HCT116 (cell line): ENCODE measurements at regions not wholly inside any gene's neighbourhood (a gene's known extent, or its start where the extent isn't known, plus 50 kb on each side); places are given as distances from the start of the nearest gene placed in this dataset.

Experiments used
- ATAC-seq: fragments of 200-7000 bp; cut with Tn5 transposase; 2 replicates; pipeline ENCODE4 v1.9.1; 2020; ENCODE audit warnings: mild to moderate bottlenecking, moderate library complexity
- BruUV-seq: library from RNA; stranded (reverse); fragments of 400-500 nt; replicated peaks from 2 replicates; lab custom pipeline; 2021; lab: Mats Ljungman, UMichigan
- CTCF ChIA-PET: fragments of 300-600 bp; sonication (Branson Sonifier 250); formaldehyde crosslinking; loops from one replicate; lab custom pipeline; 2021; ENCODE audit warnings: antibody characterized with exemption; lab: Charles Lee
- POLR2A ChIA-PET: fragments of 300-600, 350-600 bp; sonication (Branson Sonifier 250); formaldehyde crosslinking; loops from one replicate; lab custom pipeline; 2021; ENCODE audit warnings: antibody characterized with exemption; lab: Charles Lee
- RAD21 ChIA-PET, 2 experiments: fragments of 300-600 bp; sonication (Branson Sonifier 250); formaldehyde crosslinking; loops; one replicate each; lab custom pipeline; 2023; ENCODE audit warnings: low total read pairs in 2 of 2; ENCODE audit not compliant: uncharacterized antibody in 2 of 2, unreplicated experiment in 2 of 2, low non-redundant PET in 1 of 2; lab: Charles Lee
- DNase-seq: peaks from one replicate; pipeline ENCODE4 v3.0.0-alpha.2; 2010; ENCODE audit warnings: low read depth, low spot score
- H2AFZ ChIP-seq: fragments of 200-600 bp; shearing (Covaris generic), sonication (generic); 2 replicates; pipeline ENCODE4 v1.6.1; 2017; ENCODE audit warnings: low read depth, mixed run types, mixed read lengths, antibody characterized with exemption, low read length; ENCODE audit not compliant: poor library complexity, severe bottlenecking
- H3K27ac ChIP-seq: 2 replicates; pipeline ENCODE4 v1.5.1; 2012; ENCODE audit warnings: low read depth, low read length
- H3K27me3 ChIP-seq: fragments of 200-600 bp; sonication (generic); 2 replicates; pipeline ENCODE4 v1.6.1; 2016; ENCODE audit warnings: mixed run types, low read length, mixed read lengths; ENCODE audit not compliant: insufficient read depth
- H3K36me3 ChIP-seq, 2 experiments: fragments of 200-500 bp in 1 of 2; fragments of 200-600 bp in 1 of 2; sonication (Bioruptor generic) in 1 of 2; sonication (generic) in 1 of 2; 2 replicates each; pipeline versions ENCODE4 v1.5.1 to v1.6.1; 2014 to 2016; ENCODE audit warnings: low read length in 2 of 2, inconsistent platforms in 1 of 2, mixed read lengths in 1 of 2, mixed run types in 1 of 2; ENCODE audit not compliant: insufficient read depth in 2 of 2, control insufficient read depth in 1 of 2
- H3K4me1 ChIP-seq, 2 experiments: fragments of 200-600 bp in 1 of 2; sonication (generic) in 1 of 2; 2 replicates each; pipeline versions ENCODE4 v1.5.1 to v1.6.1; 2012 to 2017; ENCODE audit warnings: low read length in 2 of 2, inconsistent platforms in 1 of 2, mild to moderate bottlenecking in 1 of 2, mixed read lengths in 1 of 2, mixed run types in 1 of 2, moderate library complexity in 1 of 2; ENCODE audit not compliant: insufficient read depth in 2 of 2, control insufficient read depth in 1 of 2
- H3K4me2 ChIP-seq: fragments of 200-600 bp; sonication (generic); 2 replicates; pipeline ENCODE4 v1.6.1; 2017; ENCODE audit warnings: mixed run types, low read length, mixed read lengths
- H3K4me3 ChIP-seq, 2 experiments: fragments of 200-600 bp in 1 of 2; sonication (generic) in 1 of 2; replicated peaks in 1 of 2; 2 replicates each; pipeline ENCODE4 v1.5.1; 2011 to 2016; ENCODE audit warnings: low read length in 2 of 2, control low read depth in 1 of 2, low read depth in 1 of 2, mild to moderate bottlenecking in 1 of 2, mixed read lengths in 1 of 2, mixed run types in 1 of 2
- H3K79me2 ChIP-seq: fragments of 200-600 bp; sonication (generic); 2 replicates; pipeline ENCODE4 v1.6.1; 2017; ENCODE audit warnings: mild to moderate bottlenecking, mixed run types, low read length, moderate library complexity, mixed read lengths; ENCODE audit not compliant: insufficient read depth
- H3K9ac ChIP-seq: fragments of 200-600 bp; sonication (generic); 2 replicates; pipeline ENCODE4 v1.6.1; 2016; ENCODE audit warnings: low read length, mixed read lengths
- H3K9me2 ChIP-seq: fragments of 200-600 bp; sonication (generic), shearing (Covaris generic); 2 replicates; pipeline ENCODE4 v1.6.1; 2017; ENCODE audit warnings: mixed run types, mild to moderate bottlenecking, moderate library complexity; ENCODE audit not compliant: insufficient read depth
- H3K9me3 ChIP-seq, 2 experiments: fragments of 200-500 bp in 1 of 2; fragments of 200-600 bp in 1 of 2; sonication (Bioruptor generic) in 1 of 2; sonication (generic) in 1 of 2; 2 replicates each; pipeline ENCODE4 v1.6.1; 2014 to 2017; ENCODE audit warnings: low read length in 2 of 2, mixed read lengths in 2 of 2, inconsistent platforms in 1 of 2, low read depth in 1 of 2, mild to moderate bottlenecking in 1 of 2, mixed run types in 1 of 2, moderate library complexity in 1 of 2; ENCODE audit not compliant: control insufficient read depth in 1 of 2, insufficient read depth in 1 of 2
- H4K20me1 ChIP-seq: fragments of 200-600 bp; sonication (generic), shearing (Covaris generic); 2 replicates; pipeline ENCODE4 v1.6.1; 2017; ENCODE audit warnings: mixed run types, mild to moderate bottlenecking, moderate library complexity; ENCODE audit not compliant: insufficient read depth
- ATF3 ChIP-seq: IDR thresholded peaks from 2 replicates; pipeline ENCODE4 v1.6.1; 2012
- EGR1 ChIP-seq: IDR thresholded peaks from 2 replicates; pipeline ENCODE4 v1.6.1; 2012; ENCODE audit warnings: low read depth
- FOSL1 ChIP-seq: IDR thresholded peaks from 2 replicates; pipeline ENCODE4 v1.6.1; 2012; ENCODE audit warnings: low read depth
- POLR2A ChIP-seq: IDR thresholded peaks from 2 replicates; pipeline ENCODE4 v1.7.0; 2011; ENCODE audit warnings: borderline replicate concordance; ENCODE audit not compliant: insufficient read depth, insufficient read length; ENCODE audit errors: extremely low read depth
- SP1 ChIP-seq: IDR thresholded peaks from 2 replicates; pipeline ENCODE4 v1.6.1; 2012; ENCODE audit warnings: low read depth
- SRF ChIP-seq: IDR thresholded peaks from 2 replicates; pipeline ENCODE4 v1.6.1; 2012; ENCODE audit warnings: low read depth
- ZBTB33 ChIP-seq: IDR thresholded peaks from 2 replicates; pipeline ENCODE4 v1.6.1; 2011; ENCODE audit warnings: mild to moderate bottlenecking, low read length, moderate library complexity; ENCODE audit not compliant: insufficient replicate concordance; ENCODE audit errors: extremely low read depth
- intact Hi-C: fragments of 100-400 bp; cut with micrococcal nuclease; formaldehyde crosslinking; loops from 2 replicates; pipeline ENCODE4 v1.10.0; 2022
- TF ChIP-seq, protein P1 (sequence below): IDR thresholded peaks from 2 replicates; pipeline ENCODE4 v1.6.1; 2012; ENCODE audit warnings: low read depth

DNA sequence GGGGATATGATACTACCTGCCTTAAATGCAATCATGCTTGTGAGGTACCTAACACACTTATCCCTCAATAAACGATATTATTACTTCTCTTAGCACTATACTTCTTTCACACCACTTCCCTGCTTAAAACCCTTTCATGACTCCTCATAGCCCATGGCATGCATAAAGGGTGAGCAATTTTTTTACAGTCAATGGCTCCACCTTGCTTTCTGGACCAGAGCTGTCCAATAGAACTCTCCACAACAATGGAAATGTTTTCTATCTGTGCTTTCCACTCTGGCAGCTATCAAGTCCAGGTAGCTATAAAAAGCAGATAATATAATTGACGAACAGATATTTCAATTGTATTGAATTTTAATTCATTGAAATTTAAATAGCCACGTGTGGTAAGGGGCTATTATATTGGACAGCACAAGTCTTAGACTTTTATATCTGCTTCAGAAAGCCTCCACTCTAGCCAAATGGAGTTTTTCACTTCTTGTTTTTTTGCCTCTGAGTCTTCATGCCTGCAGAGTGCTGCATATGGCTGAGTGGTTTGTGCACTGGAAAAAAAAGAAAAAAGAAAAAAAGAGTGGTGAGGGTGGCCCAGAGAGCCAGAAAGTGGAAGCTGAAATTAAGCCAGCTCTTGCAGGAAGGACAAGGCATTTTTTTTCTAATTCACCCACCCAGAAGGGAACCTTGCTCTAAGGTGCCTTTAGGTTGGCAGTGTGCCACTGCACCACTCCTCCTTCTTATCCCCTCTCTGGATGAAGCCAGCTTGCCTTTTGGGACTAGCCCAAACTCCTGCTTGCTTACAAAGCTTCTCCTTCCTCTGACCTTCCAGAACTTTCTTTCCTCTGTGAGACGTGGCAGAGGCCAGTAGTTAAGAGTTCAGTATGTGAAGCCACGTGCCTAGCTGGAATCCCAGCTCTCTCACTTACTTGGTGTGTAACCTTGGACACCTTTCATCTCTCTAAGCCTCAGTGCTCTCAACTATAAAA lies 239.0 kb upstream of the LRTM1 start:
- Histone ChIP-seq H3K9me2 (no peaks in the 10 kb centered on the region), H3K9ac (no peak overlapping the region), H3K4me2 (no peak overlapping the region), H2AFZ (no peak overlapping the region), H3K27me3 (no peaks in the 10 kb centered on the region), H3K4me1 (no peaks in the 10 kb centered on the region), H3K36me3 (no peaks in the 10 kb centered on the region), H4K20me1 (no peaks in the 10 kb centered on the region)
- DNase-seq, result no peak
- ChIA-PET CTCF (no interaction called here), RAD21 (no interaction called here), POLR2A (no interaction called here)
- intact Hi-C loops, result no loop called here
- no peak for TF ChIP-seq ZBTB33
- no peak for TF ChIP-seq FOSL1
- TF ChIP-seq POLR2A, result no peak
- TF ChIP-seq, all 23 proteins: peak for 0
- H3K9me3 ChIP-seq, result peaks cover 4 to 23% of the 10 kb centered on the region in 2 experiments; a peak in 2 of 4 replicates
- no TSS peak for BruUV-seq
- no peak overlapping the region for H3K27ac ChIP-seq
- ATAC-seq, result no peak
- no peaks in the 10 kb centered on the region for H3K79me2 ChIP-seq
- no peak overlapping the region for H3K4me3 ChIP-seq

DNA sequence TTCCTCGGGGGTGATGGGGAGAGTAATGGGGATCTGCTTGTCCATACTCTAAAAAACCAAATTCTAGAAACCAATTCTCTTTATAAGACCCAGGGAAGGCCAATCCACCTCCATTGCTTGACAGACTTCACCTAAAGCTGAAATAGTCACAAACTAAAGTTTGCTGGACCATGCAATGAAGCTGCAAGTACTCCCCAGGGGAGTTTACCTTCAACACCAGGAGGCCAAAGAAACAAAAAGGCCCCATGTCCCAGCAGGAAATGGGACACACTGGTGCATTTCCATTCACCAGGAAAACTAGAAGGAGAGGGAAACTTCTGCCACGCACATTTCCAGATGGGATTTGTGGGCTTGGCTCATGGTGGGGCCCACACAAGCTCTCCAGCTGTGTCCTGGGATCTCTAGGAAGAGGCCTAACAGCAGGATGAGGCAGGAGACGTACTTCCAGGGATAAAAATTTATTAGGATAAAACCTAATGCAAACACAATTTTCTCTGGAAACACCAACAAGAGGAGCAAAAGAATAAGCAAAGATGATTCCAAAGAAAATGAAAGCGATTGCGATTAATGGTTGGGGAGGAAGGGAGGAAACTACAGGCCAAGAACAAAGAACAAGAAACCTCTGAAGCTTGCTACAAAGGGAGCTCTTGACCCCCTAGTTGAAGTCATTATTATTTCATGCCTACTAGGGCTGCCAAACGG lies 238.0 kb upstream of the LRTM1 start:
- Histone ChIP-seq H3K79me2 (no peaks in the 10 kb centered on the region), H3K9me3 (peaks cover 4 to 30% of the 10 kb centered on the region in 2 experiments; a peak in 2 of 4 replicates), H3K4me1 (no peaks in the 10 kb centered on the region), H3K9ac (no peak overlapping the region), H4K20me1 (no peaks in the 10 kb centered on the region), H3K27me3 (no peaks in the 10 kb centered on the region), H2AFZ (no peak overlapping the region), H3K27ac (no peak overlapping the region), H3K4me2 (no peak overlapping the region), H3K9me2 (no peaks in the 10 kb centered on the region), H3K4me3 (no peak overlapping the region), H3K36me3 (no peaks in the 10 kb centered on the region)
- no TSS peak for BruUV-seq
- TF ChIP-seq SP1 (no peak), ATF3 (no peak), SRF (no peak), EGR1 (no peak)
- TF ChIP-seq, protein P1, sequence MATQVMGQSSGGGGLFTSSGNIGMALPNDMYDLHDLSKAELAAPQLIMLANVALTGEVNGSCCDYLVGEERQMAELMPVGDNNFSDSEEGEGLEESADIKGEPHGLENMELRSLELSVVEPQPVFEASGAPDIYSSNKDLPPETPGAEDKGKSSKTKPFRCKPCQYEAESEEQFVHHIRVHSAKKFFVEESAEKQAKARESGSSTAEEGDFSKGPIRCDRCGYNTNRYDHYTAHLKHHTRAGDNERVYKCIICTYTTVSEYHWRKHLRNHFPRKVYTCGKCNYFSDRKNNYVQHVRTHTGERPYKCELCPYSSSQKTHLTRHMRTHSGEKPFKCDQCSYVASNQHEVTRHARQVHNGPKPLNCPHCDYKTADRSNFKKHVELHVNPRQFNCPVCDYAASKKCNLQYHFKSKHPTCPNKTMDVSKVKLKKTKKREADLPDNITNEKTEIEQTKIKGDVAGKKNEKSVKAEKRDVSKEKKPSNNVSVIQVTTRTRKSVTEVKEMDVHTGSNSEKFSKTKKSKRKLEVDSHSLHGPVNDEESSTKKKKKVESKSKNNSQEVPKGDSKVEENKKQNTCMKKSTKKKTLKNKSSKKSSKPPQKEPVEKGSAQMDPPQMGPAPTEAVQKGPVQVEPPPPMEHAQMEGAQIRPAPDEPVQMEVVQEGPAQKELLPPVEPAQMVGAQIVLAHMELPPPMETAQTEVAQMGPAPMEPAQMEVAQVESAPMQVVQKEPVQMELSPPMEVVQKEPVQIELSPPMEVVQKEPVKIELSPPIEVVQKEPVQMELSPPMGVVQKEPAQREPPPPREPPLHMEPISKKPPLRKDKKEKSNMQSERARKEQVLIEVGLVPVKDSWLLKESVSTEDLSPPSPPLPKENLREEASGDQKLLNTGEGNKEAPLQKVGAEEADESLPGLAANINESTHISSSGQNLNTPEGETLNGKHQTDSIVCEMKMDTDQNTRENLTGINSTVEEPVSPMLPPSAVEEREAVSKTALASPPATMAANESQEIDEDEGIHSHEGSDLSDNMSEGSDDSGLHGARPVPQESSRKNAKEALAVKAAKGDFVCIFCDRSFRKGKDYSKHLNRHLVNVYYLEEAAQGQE, result no peak
- intact Hi-C loops, result no loop called here
- no peak for ATAC-seq
- ChIA-PET RAD21 (no interaction called here), CTCF (no interaction called here), POLR2A (no interaction called here)
- no peak for DNase-seq
